Nephron (organoid): ENCODE measurements at regions not wholly inside any gene's neighbourhood (a gene's known extent, or its start where the extent isn't known, plus 50 kb on each side); places are given as distances from the start of the nearest gene placed in this dataset.

Experiments
- H3K27ac Mint-ChIP-seq, 3 experiments: 2 replicates each; pipeline ENCODE4 v1.8.0; 2020; ENCODE audit warnings: mixed read lengths in 3 of 3, mild to moderate bottlenecking in 2 of 3, moderate library complexity in 1 of 3
- H3K27me3 Mint-ChIP-seq: 2 replicates; pipeline ENCODE4 v1.8.0; 2021; ENCODE audit warnings: low read depth, mild to moderate bottlenecking, moderate library complexity, mixed read lengths
- H3K36me3 Mint-ChIP-seq: 2 replicates; pipeline ENCODE4 v1.8.0; 2020; ENCODE audit warnings: low read depth, mixed read lengths
- H3K4me1 Mint-ChIP-seq: 2 replicates; pipeline ENCODE4 v1.8.0; 2020; ENCODE audit warnings: mixed read lengths
- H3K4me3 Mint-ChIP-seq, 3 experiments: 2 replicates each; pipeline ENCODE4 v1.8.0; 2020; ENCODE audit warnings: mild to moderate bottlenecking in 3 of 3, mixed read lengths in 3 of 3, moderate library complexity in 2 of 3
- H3K9me3 Mint-ChIP-seq: 2 replicates; pipeline ENCODE4 v1.8.0; 2020; ENCODE audit warnings: mixed read lengths
- TF ChIP-seq, protein P1 (sequence below), 3 experiments: fragments of 200-600 bp; sonication (generic); IDR thresholded peaks; one replicate each; pipeline ENCODE4 v1.5.0; 2021; ENCODE audit warnings: antibody characterized with exemption in 3 of 3; ENCODE audit not compliant: unreplicated experiment in 3 of 3

DNA sequence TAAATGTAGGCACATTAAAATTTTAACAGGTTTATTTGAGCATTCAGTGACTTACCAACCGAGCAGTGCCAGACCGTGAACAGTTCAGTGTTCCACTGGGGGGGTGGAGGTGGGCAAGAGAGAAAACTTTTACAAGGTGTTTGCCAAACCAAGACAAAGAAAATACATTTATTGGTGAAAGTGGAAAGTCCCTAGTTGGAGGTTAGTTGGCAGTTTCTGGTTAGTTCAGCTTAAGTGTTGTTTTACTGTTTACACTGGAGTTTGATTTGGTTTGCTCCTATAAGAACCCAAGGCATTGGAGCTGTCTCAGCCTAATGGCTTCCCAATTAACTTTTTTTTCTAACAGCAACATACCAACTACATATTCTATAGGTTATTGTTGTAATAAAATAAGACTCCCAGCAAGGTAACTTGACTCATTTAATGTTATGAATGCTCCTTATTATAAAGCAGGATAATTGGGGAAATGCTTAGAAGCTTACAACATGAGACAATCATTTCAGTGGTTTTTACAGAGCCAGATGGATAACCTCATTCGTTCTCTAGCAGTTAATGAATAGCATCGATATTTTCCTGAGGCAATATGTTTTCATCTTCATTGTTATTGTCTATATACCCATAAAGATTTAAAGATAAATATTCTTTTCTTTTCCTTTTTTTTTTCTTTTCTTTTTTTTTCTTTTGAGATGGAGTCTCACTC lies 115.8 kb downstream of the ETNK1 start:
- H3K9me3 Mint-ChIP-seq: peaks cover 2% of the 10 kb centered on the region
- no peaks in the 10 kb centered on the region for H3K36me3 Mint-ChIP-seq
- TF ChIP-seq, protein P1, sequence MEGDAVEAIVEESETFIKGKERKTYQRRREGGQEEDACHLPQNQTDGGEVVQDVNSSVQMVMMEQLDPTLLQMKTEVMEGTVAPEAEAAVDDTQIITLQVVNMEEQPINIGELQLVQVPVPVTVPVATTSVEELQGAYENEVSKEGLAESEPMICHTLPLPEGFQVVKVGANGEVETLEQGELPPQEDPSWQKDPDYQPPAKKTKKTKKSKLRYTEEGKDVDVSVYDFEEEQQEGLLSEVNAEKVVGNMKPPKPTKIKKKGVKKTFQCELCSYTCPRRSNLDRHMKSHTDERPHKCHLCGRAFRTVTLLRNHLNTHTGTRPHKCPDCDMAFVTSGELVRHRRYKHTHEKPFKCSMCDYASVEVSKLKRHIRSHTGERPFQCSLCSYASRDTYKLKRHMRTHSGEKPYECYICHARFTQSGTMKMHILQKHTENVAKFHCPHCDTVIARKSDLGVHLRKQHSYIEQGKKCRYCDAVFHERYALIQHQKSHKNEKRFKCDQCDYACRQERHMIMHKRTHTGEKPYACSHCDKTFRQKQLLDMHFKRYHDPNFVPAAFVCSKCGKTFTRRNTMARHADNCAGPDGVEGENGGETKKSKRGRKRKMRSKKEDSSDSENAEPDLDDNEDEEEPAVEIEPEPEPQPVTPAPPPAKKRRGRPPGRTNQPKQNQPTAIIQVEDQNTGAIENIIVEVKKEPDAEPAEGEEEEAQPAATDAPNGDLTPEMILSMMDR (IDR thresholded peaks at IDR 0.05; ENCODE audit: unreplicated experiment in 3 of 3): no peak
- no peaks in the 10 kb centered on the region for H3K4me1 Mint-ChIP-seq
- no peak overlapping the region for H3K27ac Mint-ChIP-seq
- H3K4me3 Mint-ChIP-seq: no peak overlapping the region
- H3K27me3 Mint-ChIP-seq: no peaks in the 10 kb centered on the region

DNA sequence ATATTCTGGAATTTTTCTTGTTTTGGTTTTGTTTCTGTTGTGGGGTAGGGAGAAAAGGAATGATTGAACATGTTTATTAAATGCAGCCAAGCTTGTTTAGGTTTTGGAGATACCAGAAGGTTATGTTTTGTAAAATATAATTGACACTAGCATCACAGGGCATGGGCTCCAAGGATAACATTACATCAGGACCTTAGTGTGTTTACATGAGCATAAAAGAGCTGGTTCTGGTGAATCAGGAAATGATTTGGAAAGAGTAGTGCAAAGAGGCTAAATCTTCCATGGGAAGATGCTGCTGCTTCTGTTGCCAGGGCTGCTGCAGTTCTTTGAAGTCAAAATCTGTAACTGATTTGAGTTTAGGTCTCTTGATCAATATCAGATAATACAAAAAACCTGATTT lies 118.7 kb downstream of the ETNK1 start:
- Mint-ChIP-seq H3K9me3 (no peaks in the 10 kb centered on the region), H3K27ac (no peak overlapping the region), H3K36me3 (no peaks in the 10 kb centered on the region), H3K27me3 (no peaks in the 10 kb centered on the region), H3K4me3 (no peak overlapping the region), H3K4me1 (no peaks in the 10 kb centered on the region)
- TF ChIP-seq, protein P1 (IDR thresholded peaks at IDR 0.05; ENCODE audit: unreplicated experiment in 3 of 3): no peak

DNA sequence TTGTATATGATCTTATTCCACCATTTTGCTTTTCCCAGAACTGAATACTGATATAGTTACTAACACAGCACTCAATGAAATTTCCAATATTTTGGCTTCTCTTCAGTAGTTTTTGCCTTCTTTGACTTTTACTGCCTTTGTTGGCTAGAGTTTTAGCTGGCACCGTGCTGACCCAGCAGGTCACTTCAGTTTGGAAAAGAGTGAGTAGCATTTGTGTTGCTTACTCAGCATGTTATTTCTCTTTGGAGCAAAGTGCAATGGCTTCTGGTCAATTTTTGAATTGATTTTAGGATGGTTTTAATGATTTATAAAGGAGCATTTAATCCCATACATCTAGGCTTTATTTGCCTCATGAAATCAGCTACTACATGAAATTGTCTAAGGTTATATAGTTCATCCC lies 119.2 kb downstream of the ETNK1 start:
- Mint-ChIP-seq H3K4me3 (no peak overlapping the region), H3K36me3 (no peaks in the 10 kb centered on the region), H3K4me1 (no peaks in the 10 kb centered on the region), H3K9me3 (no peaks in the 10 kb centered on the region), H3K27me3 (no peaks in the 10 kb centered on the region), H3K27ac (no peak overlapping the region)
- TF ChIP-seq, protein P1 (IDR thresholded peaks at IDR 0.05; ENCODE audit: unreplicated experiment in 3 of 3): no peak

DNA sequence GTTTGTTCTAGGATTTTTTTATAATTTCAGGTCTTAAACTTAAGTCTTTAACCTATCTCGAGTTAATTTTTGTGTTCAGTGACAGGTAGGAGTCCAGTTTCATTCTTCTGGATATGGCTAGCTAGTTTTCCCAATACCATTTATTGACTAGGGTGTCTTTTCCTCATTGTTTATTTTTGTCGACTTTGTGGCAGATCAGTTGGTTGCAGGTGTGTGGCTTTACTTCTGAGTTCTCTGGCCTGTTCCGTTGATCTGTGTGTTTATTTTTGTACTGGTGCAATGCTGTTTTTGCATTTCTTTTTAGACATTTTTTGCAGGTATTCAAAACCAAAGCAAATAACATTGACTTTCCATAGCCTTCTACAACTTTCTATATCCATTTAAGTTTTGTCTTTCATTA lies 121.7 kb downstream of the ETNK1 start:
- H3K9me3 Mint-ChIP-seq: no peaks in the 10 kb centered on the region
- no peak overlapping the region for H3K27ac Mint-ChIP-seq
- H3K4me1 Mint-ChIP-seq: no peaks in the 10 kb centered on the region

DNA sequence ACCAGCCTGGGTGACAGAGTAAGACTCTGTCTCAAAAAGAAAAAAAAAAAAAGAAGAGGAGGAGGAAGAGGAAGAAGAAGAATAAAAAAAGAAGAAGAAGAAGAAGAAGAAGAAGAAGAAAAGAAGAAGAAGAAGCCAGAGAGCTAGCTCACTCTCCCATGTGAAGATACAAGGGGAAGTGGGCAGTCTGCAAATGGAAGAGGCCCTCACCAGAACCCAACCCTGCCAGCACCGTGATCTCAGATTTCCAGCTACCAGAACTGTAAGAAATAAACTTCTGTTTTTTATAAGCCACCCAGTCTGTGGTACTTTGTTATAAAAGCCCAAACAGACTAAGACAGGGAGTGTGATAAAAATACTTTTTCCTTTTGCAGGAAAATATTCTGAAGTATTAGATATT lies 130.7 kb downstream of the ETNK1 start:
- Mint-ChIP-seq H3K9me3 (peaks cover 6% of the 10 kb centered on the region), H3K27ac (no peak overlapping the region), H3K36me3 (no peaks in the 10 kb centered on the region), H3K27me3 (peaks cover 3% of the 10 kb centered on the region), H3K4me1 (no peaks in the 10 kb centered on the region), H3K4me3 (no peak overlapping the region)
- TF ChIP-seq, protein P1 (IDR thresholded peaks at IDR 0.05; ENCODE audit: unreplicated experiment in 3 of 3): no peak

More for the DNA sequence above, 121.7 kb downstream of the ETNK1 start:
- H3K27me3 Mint-ChIP-seq: no peaks in the 10 kb centered on the region
- TF ChIP-seq, protein P1 (IDR thresholded peaks at IDR 0.05; ENCODE audit: unreplicated experiment in 3 of 3): no peak
- H3K4me3 Mint-ChIP-seq: no peak overlapping the region
- no peaks in the 10 kb centered on the region for H3K36me3 Mint-ChIP-seq
